Inflammatory macrophage treated with lipopolysaccharide for 4 hours (primary cell): ENCODE measurements at regions not wholly inside any gene's neighbourhood (a gene's known extent, or its start where the extent isn't known, plus 50 kb on each side); places are given as distances from the start of the nearest gene placed in this dataset.
"Not testable (repeated sequence)": the region's sequence is repeated elsewhere in the genome, so short reads cannot be mapped to it uniquely, and the experiment has no call there.

ENCODE experiments used
- DNase-seq: peaks from one replicate; pipeline ENCODE4 v3.0.0-alpha.2; 2020

GRCh38 chrX:46218373-46218772 lies 326.8 kb downstream of the ZNF674 start:
- DNase-seq, result no peak

- no peak for DNase-seq
These were observed 328.8 kb downstream of the ZNF674 start for GRCh38 chrX:46216406-46216805.

GRCh38 chrX:46211079-46211478 lies 334.1 kb downstream of the ZNF674 start:
- no peak for DNase-seq

GRCh38 chrX:46209768-46210167 lies 335.5 kb downstream of the ZNF674 start:
- DNase-seq, result no peak

GRCh38 chrX:46209037-46209436 lies 336.2 kb downstream of the ZNF674 start:
- DNase-seq, result no peak

GRCh38 chrX:46208225-46208854 lies 336.9 kb downstream of the ZNF674 start:
- no peak for DNase-seq

GRCh38 chrX:46204721-46205422 lies 340.3 kb downstream of the ZNF674 start:
- DNase-seq, result peak; percentile 30

- DNase-seq, result no peak
These were observed 342.3 kb downstream of the ZNF674 start for GRCh38 chrX:46202733-46203514.

- DNase-seq, result no peak
These were observed 344.8 kb downstream of the ZNF674 start for GRCh38 chrX:46200413-46200812.

- no peak for DNase-seq
These were observed 346.4 kb downstream of the ZNF674 start for GRCh38 chrX:46198858-46199257.

- DNase-seq, result not testable (repeated sequence)
These were observed 358.5 kb downstream of the ZNF674 start for GRCh38 chrX:46186811-46187106.

GRCh38 chrX:46185923-46186810 lies 359.1 kb downstream of the ZNF674 start:
- no peak for DNase-seq

GRCh38 chrX:46184749-46185148 lies 360.5 kb downstream of the ZNF674 start:
- no peak for DNase-seq

- no peak for DNase-seq
These were observed 364.9 kb downstream of the ZNF674 start for GRCh38 chrX:46180258-46180687.

GRCh38 chrX:46179748-46180147 lies 365.5 kb downstream of the ZNF674 start:
- no peak for DNase-seq

- DNase-seq, result no peak
These were observed 366.5 kb downstream of the ZNF674 start for GRCh38 chrX:46178763-46179162.

GRCh38 chrX:46173159-46173558 lies 372.1 kb downstream of the ZNF674 start:
- DNase-seq, result no peak

GRCh38 chrX:46171457-46171856 lies 373.8 kb downstream of the ZNF674 start:
- DNase-seq, result not testable (repeated sequence)

GRCh38 chrX:46169808-46170207 lies 375.4 kb downstream of the ZNF674 start:
- DNase-seq, result no peak

- DNase-seq, result no peak
These were observed 377.0 kb downstream of the ZNF674 start for GRCh38 chrX:46168254-46168653.

GRCh38 chrX:46165866-46166265 lies 379.4 kb downstream of the ZNF674 start:
- no peak for DNase-seq

- no peak for DNase-seq
These were observed 379.8 kb downstream of the ZNF674 start for GRCh38 chrX:46165411-46165810.

GRCh38 chrX:46152756-46153155 lies 392.5 kb downstream of the ZNF674 start:
- DNase-seq, result no peak
